G401 (cell line): ENCODE measurements at regions not wholly inside any gene's neighbourhood (a gene's known extent, or its start where the extent isn't known, plus 50 kb on each side); places are given as distances from the start of the nearest gene placed in this dataset.
"Not testable (repeated sequence)": the region's sequence is repeated elsewhere in the genome, so short reads cannot be mapped to it uniquely, and the experiment has no call there.

Source experiments
- DNase-seq: peaks from one replicate; pipeline ENCODE4 v3.0.0-alpha.2; 2015; ENCODE audit warnings: low spot score
- in situ Hi-C: cut with HindIII; loops from 2 replicates; pipeline ENCODE4 v1.10.0; 2016; ENCODE audit warnings: low sequenced_read_pairs, mixed read lengths

DNA sequence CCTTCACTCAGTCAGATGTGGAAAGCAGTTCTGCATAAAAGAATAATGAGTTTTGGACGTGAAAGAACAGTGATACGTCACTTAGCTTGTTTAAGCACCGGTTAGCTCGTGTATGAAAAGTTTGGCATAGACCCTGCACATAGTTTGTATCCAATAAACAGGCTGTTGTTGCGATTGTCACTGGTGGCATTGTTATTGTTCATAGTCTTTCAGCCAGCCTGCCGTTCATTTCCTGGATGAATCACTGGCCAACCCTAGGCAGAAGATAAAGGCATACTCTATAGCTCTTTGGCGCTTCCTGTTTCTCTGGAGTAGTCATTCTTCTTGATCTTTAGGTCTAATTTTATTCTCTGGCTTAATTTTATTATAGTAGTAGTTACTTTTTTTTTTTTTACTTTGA lies 57.8 kb upstream of the ANKRD30A start:
- in situ Hi-C loops = no loop called here
- DNase-seq = no peak

DNA sequence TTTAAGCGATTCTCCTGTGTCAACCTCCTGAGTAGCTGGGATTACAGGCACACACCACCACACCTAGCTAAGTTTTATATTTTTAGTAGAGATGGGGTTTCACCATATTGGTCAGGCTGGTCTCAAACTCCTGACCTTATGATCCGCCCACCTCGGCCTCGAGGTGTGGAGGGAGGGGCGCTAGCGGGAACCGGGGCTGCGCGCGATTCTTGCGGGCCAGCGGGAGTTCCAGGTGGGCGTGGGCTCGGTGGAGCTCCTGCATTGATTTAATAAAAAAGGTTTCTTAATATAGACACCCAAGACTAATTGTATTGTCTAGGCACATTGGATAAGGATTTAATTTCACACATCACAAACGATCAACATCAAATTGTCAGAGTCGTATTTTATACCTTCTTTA lies 63.1 kb upstream of the ANKRD30A start:
- DNase-seq, in situ Hi-C loops: not testable (repeated sequence)

GRCh38 chr10:37057261-37057660 lies 68.1 kb upstream of the ANKRD30A start:
- in situ Hi-C loops = no loop called here
- DNase-seq = no peak

DNA sequence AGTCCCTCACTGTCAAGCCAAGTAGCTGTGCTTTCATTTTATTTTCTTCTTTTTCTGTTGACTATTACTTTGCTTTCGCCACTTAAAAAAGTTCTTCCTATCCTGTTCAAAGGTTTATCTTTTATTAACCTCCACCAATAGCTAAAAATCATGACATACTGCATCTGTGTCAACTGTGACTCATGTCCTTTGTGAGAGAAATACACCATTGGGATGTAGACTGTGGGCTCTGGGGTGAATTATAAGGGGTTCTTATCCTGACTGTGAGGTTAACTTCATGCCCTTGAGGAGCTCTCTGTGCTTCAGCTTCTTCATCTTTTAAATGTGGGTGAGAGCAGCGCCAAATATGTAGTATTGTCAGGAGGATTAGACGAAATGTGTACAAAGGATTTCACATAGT lies 71.9 kb upstream of the ANKRD30A start:
- no peak for DNase-seq
- in situ Hi-C loops = no loop called here

DNA sequence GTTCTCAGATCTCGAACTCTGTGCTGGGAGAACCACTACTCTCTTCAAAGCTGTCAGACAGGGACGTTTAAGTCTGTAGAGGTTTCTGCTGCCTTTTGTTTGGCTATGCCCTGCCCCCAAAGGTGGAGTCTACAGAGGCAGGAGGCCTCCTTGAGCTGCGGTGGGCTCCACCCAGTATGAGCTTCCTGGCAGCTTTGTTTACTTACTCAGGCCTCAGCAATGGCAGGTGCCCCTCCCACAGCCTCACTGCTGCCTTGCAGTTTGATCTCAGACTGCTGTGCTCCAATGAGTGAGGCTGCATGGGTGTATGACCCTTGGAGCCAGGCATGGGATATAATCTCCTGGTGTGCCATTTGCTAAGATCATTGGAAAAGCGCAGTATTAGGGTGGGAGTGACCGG lies 75.4 kb upstream of the ANKRD30A start:
- DNase-seq, in situ Hi-C loops: not testable (repeated sequence)

- in situ Hi-C loops, DNase-seq: not testable (repeated sequence)
Measured at GRCh38 chr10:37044319-37044718, 81.1 kb upstream of the ANKRD30A start.

GRCh38 chr10:37035853-37036252 lies 89.5 kb upstream of the ANKRD30A start:
- no peak for DNase-seq
- in situ Hi-C loops = no loop called here

- in situ Hi-C loops = no loop called here
- DNase-seq = no peak
Measured at GRCh38 chr10:37015498-37015897, 109.9 kb upstream of the ANKRD30A start.

DNA sequence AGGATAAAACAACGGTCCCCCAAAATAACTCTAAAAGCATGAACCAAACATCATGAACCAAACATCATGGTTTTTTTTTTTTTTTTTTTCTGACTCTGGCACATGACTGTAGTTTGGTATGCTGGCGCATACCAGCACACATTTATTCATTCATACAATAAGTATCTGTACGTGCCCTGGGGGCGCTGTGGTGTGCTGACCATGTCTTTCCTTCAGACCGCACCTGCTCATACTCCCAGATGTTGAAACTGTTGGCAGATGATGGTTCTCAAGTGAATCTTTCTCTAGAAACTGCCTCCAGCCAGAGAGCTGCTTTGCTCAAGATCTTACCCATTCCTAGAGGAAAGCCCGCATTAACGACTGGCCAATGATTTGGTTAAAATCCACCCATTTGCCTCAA lies 114.7 kb upstream of the ANKRD30A start:
- no peak for DNase-seq
- in situ Hi-C loops = no loop called here

GRCh38 chr10:37008276-37008675 lies 117.1 kb upstream of the ANKRD30A start:
- in situ Hi-C loops, DNase-seq: not testable (repeated sequence)

GRCh38 chr10:37003126-37003525 lies 122.3 kb upstream of the ANKRD30A start:
- no peak for DNase-seq
- in situ Hi-C loops = no loop called here

- DNase-seq, in situ Hi-C loops: not testable (repeated sequence)
Measured at GRCh38 chr10:36995806-36996205, 129.6 kb upstream of the ANKRD30A start.

GRCh38 chr10:36994886-36995285 lies 130.5 kb upstream of the ANKRD30A start:
- in situ Hi-C loops = no loop called here

DNA sequence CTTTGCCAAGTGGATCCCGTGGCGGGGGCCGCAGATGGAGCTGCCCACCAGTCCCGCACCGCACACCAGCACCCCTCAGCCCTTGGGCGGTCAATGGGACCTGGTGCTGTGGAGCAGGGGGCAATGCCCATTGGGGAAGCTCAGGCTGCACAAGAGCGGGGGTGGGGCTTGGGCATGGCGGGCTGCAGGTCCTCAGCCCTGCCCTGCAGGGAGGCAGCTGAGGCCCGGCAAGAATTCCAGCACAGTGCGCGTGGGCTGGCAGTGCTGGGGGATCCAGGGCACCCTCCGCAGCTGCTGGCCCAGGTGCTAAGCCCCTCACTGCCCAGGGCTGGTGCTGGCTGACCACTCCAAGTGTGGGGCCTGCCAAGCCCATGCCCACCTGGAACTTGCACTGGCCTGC lies 136.2 kb upstream of the ANKRD30A start:
- no peak for DNase-seq
- in situ Hi-C loops = no loop called here

More at GRCh38 chr10:36994886-36995285, 130.5 kb upstream of the ANKRD30A start:
- DNase-seq = no peak

- in situ Hi-C loops = no loop called here
- no peak for DNase-seq
Measured at GRCh38 chr10:36946598-36946997, 178.8 kb upstream of the ANKRD30A start.

DNA sequence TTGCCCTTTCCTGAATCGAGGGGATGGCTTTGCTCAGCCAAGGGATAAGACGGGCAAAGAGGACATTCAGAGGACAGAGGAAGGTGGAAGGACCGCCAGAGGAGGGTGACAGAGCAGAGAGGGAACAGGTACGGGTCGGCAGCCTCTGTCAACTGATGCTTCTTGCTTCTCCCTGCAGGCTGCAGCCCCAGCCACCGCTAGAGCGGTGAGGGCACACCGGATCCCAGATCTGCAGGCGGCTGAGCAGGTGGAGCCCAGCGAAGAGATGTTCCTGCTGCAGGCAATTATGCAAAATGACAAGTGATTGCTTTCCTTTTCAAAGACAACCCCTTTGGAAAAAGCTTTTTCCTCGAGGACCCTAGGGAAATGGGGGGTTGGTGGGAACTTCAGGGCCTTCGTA lies 181.9 kb upstream of the ANKRD30A start:
- no peak for DNase-seq
- in situ Hi-C loops = no loop called here

DNA sequence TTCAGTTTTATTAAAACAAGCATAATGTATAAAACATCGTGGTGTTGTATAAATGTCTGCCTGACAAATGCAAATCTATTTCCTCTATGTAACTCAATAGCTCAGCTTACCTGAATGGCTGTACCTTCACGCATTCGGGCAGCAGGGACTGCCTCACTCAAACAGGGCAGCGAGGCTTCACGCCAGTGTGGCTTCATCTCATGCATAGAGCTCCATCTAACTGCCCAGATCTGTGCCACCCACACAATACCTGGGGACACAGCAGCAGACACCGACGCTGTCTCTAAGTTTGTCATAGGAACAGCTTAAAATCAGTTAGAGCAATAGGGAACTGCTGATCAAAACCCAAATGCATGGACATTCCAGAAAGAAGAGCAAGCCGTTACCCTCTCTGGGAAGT lies 182.8 kb upstream of the ANKRD30A start:
- in situ Hi-C loops = no loop called here
- no peak for DNase-seq

- in situ Hi-C loops = no loop called here
- no peak for DNase-seq
Measured at GRCh38 chr10:36903040-36903439, 222.4 kb upstream of the ANKRD30A start.

- in situ Hi-C loops = no loop called here
- DNase-seq = no peak
Measured at GRCh38 chr10:36899652-36900051, 225.7 kb upstream of the ANKRD30A start.

- DNase-seq = peak; percentile 11
- in situ Hi-C loops = no loop called here
Measured at GRCh38 chr10:36888925-36889573, 236.3 kb upstream of the ANKRD30A start.

DNA sequence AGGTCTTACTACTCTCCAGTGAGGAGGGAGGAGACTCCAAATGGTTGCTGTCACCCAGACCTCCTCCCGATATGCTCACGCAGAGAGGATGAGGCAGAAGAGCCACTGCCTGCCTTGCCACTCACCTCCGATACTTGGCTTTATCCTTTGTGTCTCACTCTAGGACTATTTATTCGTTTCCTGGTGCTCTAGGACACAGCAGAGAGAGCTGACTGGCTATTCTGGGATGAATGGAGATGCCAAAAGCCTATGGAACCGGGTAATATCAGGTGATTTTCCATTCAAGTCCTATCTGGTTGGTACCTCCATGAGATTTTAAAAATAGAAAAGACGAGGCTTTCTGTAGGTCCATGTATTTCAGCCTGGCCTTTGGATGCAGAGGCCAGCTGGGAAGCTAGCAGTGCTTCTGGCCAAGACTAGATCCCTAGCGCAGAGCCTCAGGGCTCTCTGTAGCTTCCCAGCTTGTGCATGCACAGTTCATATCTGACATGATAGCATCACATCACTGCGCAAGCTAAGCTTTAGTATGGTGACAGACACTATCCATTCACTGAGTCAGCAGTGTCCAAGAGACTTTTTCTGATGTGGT lies 239.0 kb upstream of the ANKRD30A start:
- in situ Hi-C loops = no loop called here
- no peak for DNase-seq
